ENCODE measurements at regions not wholly inside any gene's neighbourhood (a gene's known extent, or its start where the extent isn't known, plus 50 kb on each side); places are given as distances from the start of the nearest gene placed in this dataset.

GRCh38 chr7:13067036-13067435 lies 379.6 kb downstream of the ARL4A start:
- TF ChIP-seq, protein P1, sequence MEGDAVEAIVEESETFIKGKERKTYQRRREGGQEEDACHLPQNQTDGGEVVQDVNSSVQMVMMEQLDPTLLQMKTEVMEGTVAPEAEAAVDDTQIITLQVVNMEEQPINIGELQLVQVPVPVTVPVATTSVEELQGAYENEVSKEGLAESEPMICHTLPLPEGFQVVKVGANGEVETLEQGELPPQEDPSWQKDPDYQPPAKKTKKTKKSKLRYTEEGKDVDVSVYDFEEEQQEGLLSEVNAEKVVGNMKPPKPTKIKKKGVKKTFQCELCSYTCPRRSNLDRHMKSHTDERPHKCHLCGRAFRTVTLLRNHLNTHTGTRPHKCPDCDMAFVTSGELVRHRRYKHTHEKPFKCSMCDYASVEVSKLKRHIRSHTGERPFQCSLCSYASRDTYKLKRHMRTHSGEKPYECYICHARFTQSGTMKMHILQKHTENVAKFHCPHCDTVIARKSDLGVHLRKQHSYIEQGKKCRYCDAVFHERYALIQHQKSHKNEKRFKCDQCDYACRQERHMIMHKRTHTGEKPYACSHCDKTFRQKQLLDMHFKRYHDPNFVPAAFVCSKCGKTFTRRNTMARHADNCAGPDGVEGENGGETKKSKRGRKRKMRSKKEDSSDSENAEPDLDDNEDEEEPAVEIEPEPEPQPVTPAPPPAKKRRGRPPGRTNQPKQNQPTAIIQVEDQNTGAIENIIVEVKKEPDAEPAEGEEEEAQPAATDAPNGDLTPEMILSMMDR (IDR thresholded peaks at IDR 0.05 in 2 of 3, conservative IDR thresholded peaks at IDR 0.05 in 1 of 3; ENCODE audit: borderline replicate concordance in 1 of 3, insufficient read depth in 1 of 3, low read depth in 2 of 3, low read length in 2 of 3), result no peak
- TF ChIP-seq EZH2 (IDR thresholded peaks at IDR 0.05), result no peak
- no peak for TF ChIP-seq POLR2A (IDR thresholded peaks at IDR 0.05; ENCODE audit: borderline replicate concordance, extremely low read depth, insufficient read depth, insufficient read length)
- no peak for TF ChIP-seq REST (IDR thresholded peaks at IDR 0.05; ENCODE audit: low read depth)
- TF ChIP-seq YY1 (IDR thresholded peaks at IDR 0.05; ENCODE audit: extremely low read depth, insufficient replicate concordance, low read depth, low read length), result no peak
- TF ChIP-seq RAD21 (IDR thresholded peaks at IDR 0.05; ENCODE audit: low read depth), result no peak
- no peak for TF ChIP-seq POLR2AphosphoS5 (IDR thresholded peaks at IDR 0.05; ENCODE audit: low read depth, low read length)
- no peak for TF ChIP-seq EZH2phosphoT487 (IDR thresholded peaks at IDR 0.05; ENCODE audit: borderline replicate concordance)
- no peak for TF ChIP-seq CEBPB (IDR thresholded peaks at IDR 0.05; ENCODE audit: low read depth)

All from HCT116 (cell line).